ENCODE measurements at regions not wholly inside any gene's neighbourhood (a gene's known extent, or its start where the extent isn't known, plus 50 kb on each side); places are given as distances from the start of the nearest gene placed in this dataset.
"Not testable (repeated sequence)": the region's sequence is repeated elsewhere in the genome, so short reads cannot be mapped to it uniquely, and the experiment has no call there.

- H3K27ac ChIP-seq (replicated peaks in 1 of 4); DNase-seq (ENCODE audit: extremely low spot score); H3K4me3 ChIP-seq; H3K36me3 ChIP-seq; H3K9me3 ChIP-seq: not testable (repeated sequence)
- H3K27me3 ChIP-seq, result peaks cover 0 to 48% (median 9%) of the 10 kb centered on the region in 4 donors
- peaks cover 5 to 15% (median 7%) of the 10 kb centered on the region in 4 donors for H3K4me1 ChIP-seq
- intact Hi-C loops (cut with DNase I), result loop anchor here (10.0 kb wide), 1 partner anchor 129 kb away; no protein-coding TSS in a partner anchor
- WGBS, result 78% methylated on average over 2 of the region's 2 CpGs
Measured at GRCh38 chr11:3583476-3583875, 58.3 kb downstream of the ART5 start.

- not testable (repeated sequence) for H3K9me3 ChIP-seq; DNase-seq (ENCODE audit: extremely low spot score); H3K27ac ChIP-seq (replicated peaks in 1 of 4); H3K36me3 ChIP-seq
- H3K27me3 ChIP-seq, result peaks cover 0 to 50% (median 9%) of the 10 kb centered on the region in 4 donors
- peaks cover 5 to 15% (median 7%) of the 10 kb centered on the region in 4 donors for H3K4me1 ChIP-seq
- peak overlapping the region in 2 of 4 donors; percentile 49 to 51 for H3K4me3 ChIP-seq
- intact Hi-C loops (cut with DNase I), result loop anchor here (10.0 kb wide), 1 partner anchor 127 kb away; no protein-coding TSS in a partner anchor
- WGBS, result 37% methylated on average over 5 of the region's 10 CpGs
Measured at GRCh38 chr11:3581389-3581725, 60.4 kb downstream of the ART5 start.

- not testable (repeated sequence) for H3K27ac ChIP-seq (replicated peaks in 1 of 4); DNase-seq (ENCODE audit: extremely low spot score); H3K36me3 ChIP-seq; H3K9me3 ChIP-seq
- WGBS, result no CpG with 5 or more reads among the region's 92 CpGs
- peak; percentile 64 to 90 (median 82) for TF ChIP-seq CTCF (IDR thresholded peaks at IDR 0.05)
- Histone ChIP-seq H3K27me3 (peaks cover 0 to 55% (median 9%) of the 10 kb centered on the region in 4 donors), H3K4me1 (peaks cover 5 to 15% (median 7%) of the 10 kb centered on the region in 4 donors), H3K4me3 (peak overlapping the region; percentile 49 to 62 (median 50))
- intact Hi-C loops (cut with DNase I), result loop anchor here (10.0 kb wide), 1 partner anchor 126 kb away; no protein-coding TSS in a partner anchor
Measured at GRCh38 chr11:3580487-3581388, 61.1 kb downstream of the ART5 start.

GRCh38 chr11:3579600-3580459 lies 62.0 kb downstream of the ART5 start:
- peaks cover 0 to 55% (median 9%) of the 10 kb centered on the region in 4 donors for H3K27me3 ChIP-seq
- H3K27ac ChIP-seq (replicated peaks in 1 of 4); DNase-seq (ENCODE audit: extremely low spot score); H3K4me3 ChIP-seq; H3K36me3 ChIP-seq; H3K9me3 ChIP-seq: not testable (repeated sequence)
- peaks cover 5 to 14% (median 7%) of the 10 kb centered on the region in 4 donors for H3K4me1 ChIP-seq
- intact Hi-C loops (cut with DNase I), result loop anchor here (10.0 kb wide), 1 partner anchor 125 kb away; no protein-coding TSS in a partner anchor
- WGBS, result 72% methylated on average over 13 of the region's 29 CpGs

GRCh38 chr11:3576066-3576604 lies 65.7 kb downstream of the ART5 start:
- H3K9me3 ChIP-seq; H3K4me1 ChIP-seq; H3K36me3 ChIP-seq; H3K27ac ChIP-seq (replicated peaks in 1 of 4); H3K4me3 ChIP-seq; intact Hi-C loops (cut with DNase I); DNase-seq (ENCODE audit: extremely low spot score): not testable (repeated sequence)
- H3K27me3 ChIP-seq, result peaks cover 0 to 34% (median 4%) of the 10 kb centered on the region in 4 donors
- WGBS, result 64% methylated on average over 12 of the region's 12 CpGs

GRCh38 chr11:3572976-3573647 lies 68.7 kb downstream of the ART5 start:
- H3K36me3 ChIP-seq; H3K4me1 ChIP-seq; H3K4me3 ChIP-seq; H3K9me3 ChIP-seq; H3K27ac ChIP-seq (replicated peaks in 1 of 4); DNase-seq (ENCODE audit: extremely low spot score); intact Hi-C loops (cut with DNase I): not testable (repeated sequence)
- WGBS, result 90% methylated on average over 7 of the region's 7 CpGs
- peaks cover 0 to 17% (median 0%) of the 10 kb centered on the region in 4 donors for H3K27me3 ChIP-seq

GRCh38 chr11:3571752-3572151 lies 70.0 kb downstream of the ART5 start:
- H3K4me1 ChIP-seq; intact Hi-C loops (cut with DNase I); H3K27ac ChIP-seq (replicated peaks in 1 of 4); H3K36me3 ChIP-seq; H3K4me3 ChIP-seq; DNase-seq (ENCODE audit: extremely low spot score); H3K9me3 ChIP-seq: not testable (repeated sequence)
- WGBS, result 89% methylated on average over 2 of the region's 2 CpGs
- H3K27me3 ChIP-seq, result peaks cover 0 to 15% (median 0%) of the 10 kb centered on the region in 4 donors

- H3K4me3 ChIP-seq; DNase-seq (ENCODE audit: extremely low spot score); H3K27ac ChIP-seq (replicated peaks in 1 of 4); H3K9me3 ChIP-seq; H3K36me3 ChIP-seq; H3K4me1 ChIP-seq; intact Hi-C loops (cut with DNase I): not testable (repeated sequence)
- 97% methylated on average over 3 of the region's 3 CpGs for WGBS
- H3K27me3 ChIP-seq, result peaks cover 0 to 15% (median 0%) of the 10 kb centered on the region in 4 donors
Measured at GRCh38 chr11:3565838-3566237, 76.0 kb downstream of the ART5 start.

- DNase-seq (ENCODE audit: extremely low spot score); H3K4me3 ChIP-seq; H3K27ac ChIP-seq (replicated peaks in 1 of 4); H3K4me1 ChIP-seq; H3K36me3 ChIP-seq; intact Hi-C loops (cut with DNase I); H3K9me3 ChIP-seq: not testable (repeated sequence)
- 6% methylated on average over 1 of the region's 1 CpG for WGBS
- peaks cover 0 to 15% (median 0%) of the 10 kb centered on the region in 4 donors for H3K27me3 ChIP-seq
Measured at GRCh38 chr11:3564383-3564782, 77.4 kb downstream of the ART5 start.

GRCh38 chr11:3554621-3555020 lies 87.2 kb downstream of the ART5 start:
- H3K4me3 ChIP-seq; H3K27ac ChIP-seq (replicated peaks in 1 of 4); H3K36me3 ChIP-seq; H3K4me1 ChIP-seq; intact Hi-C loops (cut with DNase I); DNase-seq (ENCODE audit: extremely low spot score); H3K9me3 ChIP-seq; H3K27me3 ChIP-seq: not testable (repeated sequence)
- WGBS, result 66% methylated on average over 6 of the region's 6 CpGs

Measured in esophagus muscularis mucosa (tissue), 4 donors.